H1 (cell line): ENCODE measurements at regions not wholly inside any gene's neighbourhood (a gene's known extent, or its start where the extent isn't known, plus 50 kb on each side); places are given as distances from the start of the nearest gene placed in this dataset.

ENCODE experiments used
- CTCF ChIA-PET: fragments of 300-600 bp; sonication (Branson Sonifier 250); formaldehyde crosslinking; loops from one replicate; lab custom pipeline; 2021; ENCODE audit not compliant: partially characterized antibody; lab: Charles Lee
- POLR2A ChIA-PET: fragments of 300-600 bp; sonication (Branson Sonifier 250); formaldehyde crosslinking; loops from one replicate; lab custom pipeline; 2021; ENCODE audit warnings: inconsistent platforms; ENCODE audit not compliant: partially characterized antibody; lab: Charles Lee
- DNase-seq, 2 experiments: peaks; one replicate each; pipeline versions ENCODE4 v3.0.0 to v3.0.0-alpha.2; 2010 to 2022; ENCODE audit warnings: low spot score in 2 of 2, low read depth in 1 of 2, mixed read lengths in 1 of 2
- FAIRE-seq: peaks from 2 replicates; lab custom pipeline; 2011; peaks lifted over from hg19 to GRCh38; lab: Jason Lieb, UNC
- H2AFZ ChIP-seq: 2 replicates; pipeline ENCODE4 v1.8.1; 2012; ENCODE audit warnings: low read length, inconsistent platforms
- H2AK5ac ChIP-seq: 2 replicates; pipeline ENCODE4 v1.6.1; 2013; ENCODE audit warnings: low read depth, low read length
- H2BK120ac ChIP-seq: replicated peaks from 2 replicates; pipeline ENCODE3; 2013; ENCODE audit warnings: low read depth, low read length, inconsistent platforms
- H2BK12ac ChIP-seq: 2 replicates; pipeline ENCODE4 v1.6.1; 2013; ENCODE audit warnings: low read depth, low read length
- H2BK15ac ChIP-seq: 2 replicates; pipeline ENCODE4 v1.6.1; 2013; ENCODE audit warnings: low read length
- H2BK20ac ChIP-seq: 2 replicates; pipeline ENCODE4 v1.6.1; 2013; ENCODE audit warnings: low read length
- H2BK5ac ChIP-seq: 2 replicates; pipeline ENCODE4 v1.6.1; 2013; ENCODE audit warnings: low read depth, low read length
- H3K14ac ChIP-seq: 2 replicates; pipeline ENCODE4 v1.6.1; 2013; ENCODE audit warnings: inconsistent platforms; ENCODE audit not compliant: insufficient read length
- H3K18ac ChIP-seq: 2 replicates; pipeline ENCODE4 v1.6.1; 2013; ENCODE audit warnings: low read length; ENCODE audit errors: extremely low read depth
- H3K23ac ChIP-seq: 2 replicates; pipeline ENCODE4 v1.6.1; 2013; ENCODE audit warnings: inconsistent platforms; ENCODE audit not compliant: insufficient read length
- H3K23me2 ChIP-seq: 2 replicates; pipeline ENCODE4 v1.6.1; 2013; ENCODE audit warnings: low read depth, low read length
- H3K27ac ChIP-seq: 2 replicates; pipeline ENCODE4 v1.6.1; 2011; ENCODE audit warnings: low read depth, low read length, inconsistent platforms
- H3K27me3 ChIP-seq, 4 experiments: replicated peaks in 1 of 4; 1 replicate in 1 of 4; 2 replicates in 3 of 4; pipeline versions ENCODE4 v1.6.1 to v1.8.1; 2011 to 2013; ENCODE audit warnings: low read length in 3 of 4, mild to moderate bottlenecking in 3 of 4, inconsistent platforms in 2 of 4, mixed read lengths in 2 of 4, moderate library complexity in 1 of 4; ENCODE audit not compliant: control insufficient read depth in 3 of 4, insufficient read depth in 3 of 4; ENCODE audit errors: extremely low read depth in 1 of 4
- H3K36me3 ChIP-seq, 4 experiments: 2 replicates each; pipeline versions ENCODE4 v1.6.1 to v1.8.1; 2011 to 2013; ENCODE audit warnings: mild to moderate bottlenecking in 4 of 4, low read length in 3 of 4, moderate library complexity in 2 of 4, control low read depth in 1 of 4, inconsistent platforms in 1 of 4; ENCODE audit not compliant: insufficient read depth in 4 of 4, control insufficient read depth in 2 of 4
- H3K4ac ChIP-seq: replicated peaks from 2 replicates; pipeline ENCODE3; 2013; ENCODE audit warnings: low read length, low read depth, mixed read lengths, inconsistent platforms; ENCODE audit not compliant: insufficient read length
- H3K4me1 ChIP-seq, 4 experiments: replicated peaks in 1 of 4; 1 replicate in 1 of 4; 2 replicates in 3 of 4; pipeline versions ENCODE4 v1.6.1 to v1.8.1; 2011 to 2013; ENCODE audit warnings: low read length in 3 of 4, inconsistent platforms in 2 of 4, mixed read lengths in 1 of 4; ENCODE audit not compliant: insufficient read depth in 4 of 4, control insufficient read depth in 3 of 4
- H3K4me2 ChIP-seq, 2 experiments: 2 replicates each; pipeline versions ENCODE4 v1.6.1 to v1.8.1; 2011 to 2013; ENCODE audit warnings: low read depth in 2 of 2, low read length in 2 of 2, control low read depth in 1 of 2, inconsistent platforms in 1 of 2, mild to moderate bottlenecking in 1 of 2; ENCODE audit not compliant: insufficient read depth in 1 of 2
- H3K4me3 ChIP-seq, 4 experiments: fragments of 200-600, 300-600 bp in 1 of 4; sonication (generic), shearing (Covaris generic), sonication (Bioruptor Twin) in 1 of 4; 2 replicates each; pipeline versions ENCODE4 v1.5.1 to v1.8.1; 2011 to 2016; ENCODE audit warnings: low read length in 4 of 4, low read depth in 3 of 4, control low read depth in 2 of 4, inconsistent platforms in 2 of 4, mild to moderate bottlenecking in 2 of 4, mixed read lengths in 1 of 4, moderate library complexity in 1 of 4; ENCODE audit not compliant: insufficient read depth in 2 of 4; ENCODE audit errors: extremely low read depth in 1 of 4
- H3K56ac ChIP-seq: replicated peaks from 2 replicates; pipeline ENCODE3; 2013; ENCODE audit warnings: low read depth, mild to moderate bottlenecking, mixed read lengths, low read length, inconsistent platforms; ENCODE audit not compliant: insufficient read length
- H3K79me1 ChIP-seq: 2 replicates; pipeline ENCODE4 v1.6.1; 2013; ENCODE audit warnings: low read depth, low read length, control low read depth
- H3K79me2 ChIP-seq, 2 experiments: 2 replicates each; pipeline versions ENCODE4 v1.6.1 to v1.8.1; 2012 to 2013; ENCODE audit warnings: low read length in 2 of 2, mild to moderate bottlenecking in 2 of 2, inconsistent platforms in 1 of 2; ENCODE audit not compliant: insufficient read depth in 2 of 2, control insufficient read depth in 1 of 2
- H3K9ac ChIP-seq, 4 experiments: replicated peaks in 1 of 4; 1 replicate in 1 of 4; 2 replicates in 3 of 4; pipeline versions ENCODE4 v1.6.1 to v1.8.1; 2011 to 2013; ENCODE audit warnings: low read depth in 3 of 4, low read length in 3 of 4, control low read depth in 2 of 4, mild to moderate bottlenecking in 2 of 4, moderate library complexity in 2 of 4, inconsistent platforms in 1 of 4; ENCODE audit errors: extremely low read depth in 1 of 4
- H3K9me3 ChIP-seq, 2 experiments: 2 replicates each; pipeline versions ENCODE4 v1.6.1 to v1.8.1; 2012 to 2013; ENCODE audit warnings: mild to moderate bottlenecking in 2 of 2, moderate library complexity in 2 of 2, control low read depth in 1 of 2, inconsistent platforms in 1 of 2, low read depth in 1 of 2, low read length in 1 of 2, mixed read lengths in 1 of 2; ENCODE audit not compliant: insufficient read depth in 2 of 2
- H4K20me1 ChIP-seq, 2 experiments: replicated peaks in 1 of 2; 2 replicates each; pipeline versions ENCODE3 to v1.8.1; 2011 to 2013; ENCODE audit warnings: inconsistent platforms in 2 of 2, low read length in 2 of 2, mild to moderate bottlenecking in 1 of 2; ENCODE audit not compliant: insufficient read depth in 2 of 2, control insufficient read depth in 1 of 2
- H4K5ac ChIP-seq: 2 replicates; pipeline ENCODE4 v1.6.1; 2013; ENCODE audit warnings: low read length, low read depth, mixed read lengths, inconsistent platforms; ENCODE audit not compliant: insufficient read length
- H4K8ac ChIP-seq: 2 replicates; pipeline ENCODE4 v1.8.0; 2013; ENCODE audit warnings: mild to moderate bottlenecking, moderate library complexity, low read length, inconsistent platforms; ENCODE audit not compliant: insufficient read depth; ENCODE audit errors: extremely low read depth
- H4K91ac ChIP-seq: replicated peaks from 2 replicates; pipeline ENCODE3; 2013; ENCODE audit warnings: low read length, mixed read lengths, inconsistent platforms; ENCODE audit not compliant: insufficient read length
- ASH2L ChIP-seq: fragments of 200-600, 300-600 bp; sonication (generic); IDR thresholded peaks from one replicate; pipeline ENCODE4 v1.7.1; 2017; ENCODE audit warnings: low read length
- BACH1 ChIP-seq: IDR thresholded peaks from 2 replicates; pipeline ENCODE4 v1.6.1; 2012; ENCODE audit warnings: low read length, improper control_type of control experiment
- BRCA1 ChIP-seq: IDR thresholded peaks from 2 replicates; pipeline ENCODE4 v1.6.1; 2012; ENCODE audit warnings: low read depth, low read length, improper control_type of control experiment
- CBX8 ChIP-seq: fragments of 300-800, 300-1000 bp; sonication (generic); IDR thresholded peaks from 2 replicates; pipeline ENCODE4 v1.7.1; 2016; ENCODE audit warnings: low read depth, low read length, borderline replicate concordance
- EGR1 ChIP-seq: IDR thresholded peaks from 2 replicates; pipeline ENCODE4 v1.6.1; 2011; ENCODE audit warnings: low read depth, low read length, borderline replicate concordance
- FOSL1 ChIP-seq: IDR thresholded peaks from 2 replicates; pipeline ENCODE4 v1.6.1; 2011; ENCODE audit warnings: mild to moderate bottlenecking, low read depth, low read length, moderate library complexity; ENCODE audit not compliant: insufficient read depth
- GTF2F1 ChIP-seq: IDR thresholded peaks from 2 replicates; pipeline ENCODE4 v1.6.1; 2012; ENCODE audit warnings: low read depth, low read length, improper control_type of control experiment, borderline replicate concordance
- JUN ChIP-seq: IDR thresholded peaks from 2 replicates; pipeline ENCODE4 v1.6.1; 2011; ENCODE audit warnings: low read depth, mild to moderate bottlenecking, improper control_type of control experiment, low read length
- KDM1A ChIP-seq: fragments of 200-600, 300-600 bp; sonication (generic); IDR thresholded peaks from 2 replicates; pipeline ENCODE4 v1.7.1; 2016; ENCODE audit warnings: mild to moderate bottlenecking, low read length, borderline replicate concordance
- KDM5A ChIP-seq: fragments of 200-600 bp; IDR thresholded peaks from 2 replicates; pipeline ENCODE4 v1.7.1; 2012; ENCODE audit warnings: mild to moderate bottlenecking, low read length, inconsistent platforms, mixed read lengths
- POLR2A ChIP-seq, 2 experiments: IDR thresholded peaks; 1 replicate in 1 of 2; 2 replicates in 1 of 2; pipeline ENCODE4 v1.6.1; 2011; ENCODE audit warnings: low read depth in 2 of 2, low read length in 2 of 2, mild to moderate bottlenecking in 2 of 2; ENCODE audit errors: control extremely low read depth in 1 of 2
- TEAD4 ChIP-seq: IDR thresholded peaks from 2 replicates; pipeline ENCODE4 v1.6.1; 2012; ENCODE audit warnings: low read depth, low read length, inconsistent platforms, mixed read lengths
- WGBS, 2 experiments: shearing (Covaris generic) in 1 of 2; methylation state at CpG; one replicate each; pipeline versions ENCODE4 v1.1.6 to v1.1.7; 2013 to 2015; ENCODE audit warnings: low lambda C conversion rate in 2 of 2, mixed read lengths in 2 of 2, inconsistent platforms in 1 of 2, low coverage in 1 of 2, missing lambda C conversion rate in 1 of 2; ENCODE audit not compliant: insufficient replicate concordance in 2 of 2, insufficient coverage in 1 of 2, insufficient read length in 1 of 2; ENCODE audit errors: extremely low coverage in 1 of 2, missing lambda C conversion rate in 1 of 2; 5-methylcytosine and 5-hydroxymethylcytosine counted together

DNA sequence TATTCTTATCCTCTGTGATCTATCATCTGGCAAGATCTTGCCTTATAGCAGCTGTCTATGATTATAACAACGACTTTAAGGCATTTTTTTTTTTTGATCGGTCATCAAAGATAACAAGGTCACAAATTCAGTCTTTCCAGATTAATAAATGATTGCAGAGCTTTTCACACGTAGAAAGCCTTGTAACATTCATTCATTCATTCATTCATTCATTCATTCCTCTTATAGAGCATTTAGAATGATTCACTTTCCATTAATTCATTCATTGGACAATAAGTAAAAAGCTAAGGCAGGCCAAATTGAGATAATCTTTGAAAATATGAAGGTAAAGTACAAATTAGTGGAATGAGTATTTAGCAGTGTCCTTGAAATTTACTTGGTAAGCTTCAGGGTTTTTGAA lies 223.7 kb downstream of the NUP35 start:
- H2BK15ac ChIP-seq: no peak overlapping the region
- FAIRE-seq (no peak), DNase-seq (no peak)
- H3K23me2 ChIP-seq: no peaks in the 10 kb centered on the region; the same call in 1 of the 2 replicates
- no peak overlapping the region for H2BK5ac ChIP-seq
- no peak overlapping the region for H3K4me3 ChIP-seq
- H2BK120ac ChIP-seq: no peak overlapping the region
- no peaks in the 10 kb centered on the region for H4K20me1 ChIP-seq
- no peak overlapping the region for H3K18ac ChIP-seq
- CTCF ChIA-PET: interaction anchor here (0.7 to 1.5 kb wide), 6 partner anchors 11 to 298 kb away, joined by 3 to 4 read pairs (median 4); no protein-coding TSS in a partner anchor
- no peak overlapping the region for H3K9ac ChIP-seq
- H4K5ac ChIP-seq: no peak overlapping the region
- no peak overlapping the region for H2AFZ ChIP-seq
- H3K14ac ChIP-seq: no peak overlapping the region
- no peaks in the 10 kb centered on the region for H3K9me3 ChIP-seq
- WGBS, 2 experiments: 88% methylated on average over 3 of the region's 3 CpGs; no CpG with 5 or more reads in 1 of the 2 experiments
- no peaks in the 10 kb centered on the region for H3K27me3 ChIP-seq
- no peak overlapping the region for H3K4ac ChIP-seq
- POLR2A ChIA-PET: no interaction called here
- H2BK20ac ChIP-seq: no peak overlapping the region
- H2AK5ac ChIP-seq: no peak overlapping the region
- no peaks in the 10 kb centered on the region for H3K4me1 ChIP-seq
- TF ChIP-seq CBX8: no peak
- TF ChIP-seq GTF2F1: no peak
- no peak for TF ChIP-seq JUN
- no peak for TF ChIP-seq EGR1
- no peak for TF ChIP-seq POLR2A (IDR thresholded peaks at IDR 0.05; ENCODE audit: control extremely low read depth in 1 of 2, low read depth in 2 of 2, low read length in 2 of 2)
- TF ChIP-seq FOSL1: no peak
- TF ChIP-seq BACH1: no peak
- TF ChIP-seq TEAD4: no peak
- TF ChIP-seq BRCA1: no peak
- TF ChIP-seq KDM1A: no peak
- no peak for TF ChIP-seq ASH2L
- no peak for TF ChIP-seq KDM5A
- H3K27ac ChIP-seq: no peak overlapping the region
- H3K23ac ChIP-seq: no peak overlapping the region
- H3K36me3 ChIP-seq: no peaks in the 10 kb centered on the region
- no peaks in the 10 kb centered on the region for H3K79me1 ChIP-seq
- no peak overlapping the region for H3K4me2 ChIP-seq
- no peak overlapping the region for H2BK12ac ChIP-seq
- no peak overlapping the region for H4K91ac ChIP-seq
- no peaks in the 10 kb centered on the region for H3K79me2 ChIP-seq
- no peak overlapping the region for H4K8ac ChIP-seq
- no peak overlapping the region for H3K56ac ChIP-seq
